GM18868 (cell line): ENCODE measurements at regions not wholly inside any gene's neighbourhood (a gene's known extent, or its start where the extent isn't known, plus 50 kb on each side); places are given as distances from the start of the nearest gene placed in this dataset.
"Not testable (repeated sequence)": the region's sequence is repeated elsewhere in the genome, so short reads cannot be mapped to it uniquely, and the experiment has no call there.

ENCODE experiments used
- ATAC-seq: cut with Tn5 transposase; IDR thresholded peaks from one replicate; pipeline ENCODE4 v1.9.1; 2021; ENCODE audit warnings: mild to moderate bottlenecking, moderate library complexity; ENCODE audit not compliant: unreplicated experiment

DNA sequence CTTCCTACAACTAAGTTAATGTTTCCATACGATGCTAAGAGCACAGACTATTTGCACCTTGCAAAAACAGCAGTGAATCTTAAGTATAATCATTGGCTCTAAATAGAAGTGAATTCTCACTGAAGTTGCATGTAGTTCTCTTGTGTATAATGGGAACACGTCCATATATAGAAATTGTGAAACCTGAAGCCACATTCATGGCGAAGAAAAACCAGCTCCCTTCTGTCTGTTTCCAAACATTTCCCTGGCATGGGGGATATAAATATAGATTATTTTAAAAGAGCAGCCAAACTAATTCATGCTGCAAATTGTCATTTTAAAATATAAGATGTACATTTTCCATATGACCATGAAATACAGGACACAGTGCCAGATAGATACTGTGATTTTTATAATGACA is 71.1 kb downstream of the TRAM1L1 start:
- no peak for ATAC-seq

DNA sequence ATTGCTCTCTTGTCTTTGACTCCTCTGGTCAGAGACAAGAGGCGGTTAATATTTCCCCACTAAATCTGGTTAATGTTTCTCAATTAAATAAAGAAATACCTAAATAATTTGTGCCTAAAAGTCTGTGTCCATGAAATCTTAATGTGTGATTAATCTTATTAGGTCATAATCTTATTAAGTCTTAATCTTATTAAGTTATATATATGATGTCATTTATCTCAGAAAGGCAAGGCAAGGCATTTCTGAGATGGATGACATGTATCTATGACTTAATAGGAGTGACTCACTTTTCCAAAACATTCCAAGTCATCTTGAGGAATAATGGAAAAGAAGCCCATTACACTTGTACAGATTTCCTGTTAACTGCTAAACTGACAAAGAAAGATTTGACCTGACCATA is 74.7 kb downstream of the TRAM1L1 start:
- ATAC-seq, result no peak

DNA sequence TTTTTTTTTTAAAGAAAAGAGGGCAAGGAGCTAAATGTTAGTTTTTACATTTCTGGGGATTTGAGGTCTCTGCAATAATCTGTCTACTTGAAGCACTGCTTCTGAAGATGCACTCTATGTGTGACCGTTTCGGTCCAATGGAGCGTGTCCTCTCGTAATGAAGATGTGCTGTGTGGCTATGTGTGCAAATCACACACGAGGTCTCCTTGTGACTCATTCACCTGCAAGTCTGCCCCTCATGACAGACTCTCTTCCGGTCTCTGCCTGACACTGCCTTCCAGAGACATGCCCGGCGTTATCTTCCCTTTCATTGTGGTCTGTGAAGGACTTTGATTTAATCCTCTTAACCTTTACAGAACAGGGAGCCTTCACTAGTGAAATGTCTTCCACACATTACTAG is 84.3 kb downstream of the TRAM1L1 start:
- ATAC-seq, result peak; percentile 98

DNA sequence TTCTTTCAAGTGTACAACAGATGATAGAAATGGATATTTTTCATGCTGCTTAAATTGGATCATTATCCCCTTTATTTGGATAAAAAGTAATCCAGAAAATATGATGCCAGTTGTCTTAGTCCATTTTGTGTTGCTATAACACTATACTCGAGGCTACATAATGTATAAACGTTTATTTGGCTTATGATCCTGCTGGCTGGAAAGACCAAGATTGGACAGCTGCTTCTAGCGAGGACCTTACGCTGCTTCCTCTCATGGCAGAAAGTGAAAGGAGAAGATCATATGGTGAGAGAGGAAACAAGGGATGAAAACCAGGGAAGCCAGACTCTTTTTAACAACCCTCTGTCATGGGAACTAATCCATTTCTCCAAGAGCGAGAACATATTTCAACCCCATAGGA is 102.7 kb downstream of the TRAM1L1 start:
- ATAC-seq, result no peak

DNA sequence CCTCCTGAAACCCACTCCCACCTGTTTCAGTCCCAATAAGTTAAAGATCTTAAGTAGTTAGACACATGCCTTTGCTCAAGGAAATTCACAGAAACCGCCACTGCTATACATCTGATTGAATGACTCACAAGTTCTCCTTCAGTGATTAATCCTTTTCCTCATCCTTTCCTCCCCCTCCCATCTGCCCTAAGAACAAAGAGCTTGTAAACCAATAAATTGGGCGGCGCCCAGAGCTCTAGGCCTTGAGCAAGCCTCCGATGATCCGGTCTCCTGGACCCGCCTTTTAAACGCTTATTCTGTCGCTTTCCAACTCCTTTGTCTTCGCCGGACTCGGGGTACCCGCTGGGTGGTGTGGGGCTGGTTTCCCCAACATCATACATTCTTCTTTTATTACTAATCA is 104.9 kb downstream of the TRAM1L1 start:
- not testable (repeated sequence) for ATAC-seq

DNA sequence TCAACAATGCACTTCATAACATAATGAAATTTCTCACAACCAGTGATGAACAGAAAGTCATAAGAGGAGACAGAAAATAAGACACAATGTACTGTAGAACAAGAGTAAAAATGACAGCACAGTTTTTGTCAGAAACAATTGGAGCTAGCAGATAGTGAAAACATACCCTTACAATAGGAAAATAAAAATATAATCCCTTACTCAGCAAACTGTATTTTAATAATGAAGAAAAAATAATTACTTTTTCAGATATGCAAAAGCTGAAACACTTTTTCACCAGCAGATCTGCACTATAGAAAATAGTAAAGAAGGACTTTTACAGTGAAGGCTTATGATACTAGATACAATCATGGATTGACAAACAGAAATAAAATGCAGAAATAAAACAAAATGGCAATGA is 126.3 kb downstream of the TRAM1L1 start:
- ATAC-seq, result no peak

DNA sequence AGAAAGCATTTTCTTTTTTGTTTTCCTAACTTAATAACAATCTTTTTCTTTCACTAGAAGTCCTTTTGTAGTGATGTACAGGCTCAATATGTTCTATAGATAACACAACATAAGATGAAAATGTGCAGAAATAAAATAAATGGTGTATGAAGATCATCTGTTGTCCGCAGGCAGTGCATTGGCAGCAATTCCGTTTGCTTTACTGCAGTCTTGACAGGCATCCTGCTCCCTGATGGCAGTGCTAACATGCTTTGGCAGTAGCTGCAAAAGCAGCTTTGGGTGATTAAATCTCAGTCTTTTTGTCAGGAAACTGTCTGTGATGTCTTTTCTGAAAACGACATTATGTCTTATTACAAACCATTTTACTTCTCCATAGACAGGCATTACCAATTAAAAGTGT is 131.4 kb downstream of the TRAM1L1 start:
- no peak for ATAC-seq

DNA sequence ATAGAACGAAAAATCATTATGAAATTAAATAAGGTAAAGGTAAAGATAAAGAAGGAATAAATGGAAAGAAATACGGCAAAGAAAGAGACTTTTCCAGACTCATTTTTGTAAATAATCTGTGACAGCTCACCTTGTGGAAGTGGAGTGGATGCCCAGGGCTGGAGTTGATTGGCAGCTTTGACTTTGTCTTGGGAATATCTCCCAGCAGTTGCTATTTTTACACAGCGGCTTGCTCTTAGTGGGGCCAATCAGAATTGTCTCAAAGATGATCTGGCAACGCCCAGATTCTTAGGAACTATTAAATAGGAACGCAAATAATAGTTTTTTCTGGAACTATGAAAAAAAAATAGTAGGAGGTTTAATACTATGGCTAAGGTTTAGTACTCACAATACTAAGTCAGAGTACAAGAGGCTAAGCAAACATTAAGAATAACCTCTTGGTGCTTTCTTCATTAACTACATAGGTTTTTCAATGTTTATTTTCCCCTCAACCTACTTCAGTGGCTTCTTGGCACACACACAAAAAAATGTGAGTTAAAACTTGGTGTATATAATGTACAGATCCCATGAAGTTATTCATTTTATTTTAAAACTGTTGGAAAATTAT is 132.7 kb downstream of the TRAM1L1 start:
- ATAC-seq, result no peak

DNA sequence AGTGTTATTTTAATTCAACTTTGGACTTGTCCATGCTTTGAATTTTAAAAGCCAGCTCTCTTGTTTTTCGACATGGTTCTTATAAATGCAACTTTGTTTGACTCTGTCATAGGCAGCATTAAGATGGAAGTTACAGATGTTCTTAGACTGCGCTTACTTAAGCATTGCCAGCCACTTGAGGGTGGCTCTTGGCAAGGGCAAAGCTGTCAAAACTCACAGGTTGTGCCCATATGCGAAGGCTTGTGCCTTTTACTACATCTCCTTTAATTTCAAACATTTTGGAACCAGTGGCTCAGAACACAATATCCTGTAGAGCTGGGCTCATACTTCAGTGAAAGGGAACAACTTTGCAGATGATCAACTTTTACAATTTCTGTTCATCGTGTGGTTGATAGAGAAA is 135.5 kb downstream of the TRAM1L1 start:
- no peak for ATAC-seq

DNA sequence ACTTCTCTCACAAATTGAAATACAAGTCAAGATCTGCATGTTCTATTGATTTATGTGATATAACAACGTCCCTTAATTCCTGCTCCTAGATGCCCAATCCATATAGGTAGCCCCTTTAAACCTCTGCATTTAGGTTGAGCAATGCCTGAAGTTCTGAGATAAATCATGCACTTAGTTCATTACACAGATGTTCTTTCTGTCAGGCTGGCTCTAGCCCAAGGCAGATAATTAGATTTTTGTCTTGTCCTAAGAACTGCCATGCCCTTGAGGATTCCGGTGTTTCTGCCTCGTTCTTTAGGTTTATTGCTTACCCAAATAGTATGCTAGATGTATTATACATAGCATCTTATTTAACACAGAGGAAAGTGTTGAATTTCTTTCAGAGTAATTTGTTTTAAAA is 143.1 kb downstream of the TRAM1L1 start:
- ATAC-seq, result no peak

DNA sequence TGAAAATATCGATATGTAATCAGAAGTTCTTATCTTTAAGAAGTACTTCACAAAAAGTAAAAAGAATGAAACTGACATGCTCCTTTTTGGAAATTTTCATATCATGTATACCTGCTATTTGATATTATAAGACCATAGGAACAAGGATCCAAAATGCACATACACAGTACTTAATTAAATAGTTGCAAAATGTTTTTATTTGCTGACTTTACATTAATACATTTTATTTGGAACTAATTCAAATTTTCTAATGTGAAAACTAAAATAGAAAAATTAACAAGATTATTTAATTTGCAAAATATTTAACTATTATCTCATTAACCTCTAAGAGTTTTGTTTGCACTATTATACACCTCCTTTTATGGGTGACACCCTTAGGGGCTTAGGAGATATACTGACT is 155.0 kb downstream of the TRAM1L1 start:
- ATAC-seq, result no peak

DNA sequence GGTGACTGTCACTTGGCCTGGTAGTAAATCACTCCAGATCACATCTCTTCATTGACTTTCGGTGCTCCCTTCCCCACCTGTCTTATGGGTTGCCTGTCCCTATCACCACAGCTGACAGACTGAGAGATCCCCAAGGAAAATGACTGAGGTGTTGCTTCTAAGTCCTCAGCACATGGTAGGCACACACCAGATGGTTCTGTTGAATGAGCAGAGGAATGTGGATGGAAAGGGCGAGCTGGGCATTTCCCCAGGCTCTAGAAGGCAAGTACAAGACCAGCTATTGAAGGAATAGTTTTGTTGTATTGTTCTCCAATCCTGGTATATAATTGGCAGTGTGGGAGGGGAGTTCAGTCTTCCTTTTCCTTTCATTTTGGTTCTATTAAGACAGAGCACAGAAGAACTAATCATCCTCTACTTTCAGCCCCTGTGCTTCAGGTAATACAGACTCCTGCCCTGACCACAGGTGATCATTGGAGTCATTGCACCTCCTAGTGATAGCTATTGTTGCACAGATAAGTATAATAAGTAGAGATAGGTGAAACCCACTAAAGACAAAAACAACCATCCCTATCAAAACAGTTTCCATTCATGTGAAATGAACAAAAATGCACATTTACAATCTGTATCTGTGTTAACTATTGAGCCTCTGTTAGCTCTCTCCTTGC is 158.6 kb downstream of the TRAM1L1 start:
- ATAC-seq, result no peak

DNA sequence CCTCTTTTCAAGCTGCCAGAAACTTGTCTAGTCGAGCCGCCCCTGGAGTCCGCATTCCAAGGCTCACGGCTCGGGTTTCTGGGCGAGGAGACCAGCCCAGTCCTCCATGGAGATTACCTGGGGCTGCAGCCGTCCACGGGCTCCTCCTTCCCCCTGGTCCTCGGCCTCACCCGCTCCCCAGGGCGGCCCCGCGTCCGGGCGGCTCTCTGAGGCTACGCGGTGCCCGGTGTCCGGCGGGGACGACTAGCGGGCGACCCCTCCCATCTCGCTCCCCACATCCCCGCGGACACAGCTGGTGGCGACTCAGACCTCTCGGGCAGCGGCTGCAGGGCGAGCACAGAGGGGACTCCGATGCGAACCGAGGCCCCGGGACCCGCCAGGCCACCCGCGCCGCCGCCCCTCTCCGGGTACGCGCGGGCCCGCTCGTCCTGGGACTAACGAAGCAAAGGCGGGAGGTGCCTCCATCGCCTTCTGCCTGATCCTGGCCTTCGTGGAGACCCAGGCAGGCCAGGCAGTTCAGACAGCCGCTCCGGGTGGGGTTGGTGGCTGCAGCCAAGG is 159.4 kb downstream of the TRAM1L1 start:
- ATAC-seq, result no peak

DNA sequence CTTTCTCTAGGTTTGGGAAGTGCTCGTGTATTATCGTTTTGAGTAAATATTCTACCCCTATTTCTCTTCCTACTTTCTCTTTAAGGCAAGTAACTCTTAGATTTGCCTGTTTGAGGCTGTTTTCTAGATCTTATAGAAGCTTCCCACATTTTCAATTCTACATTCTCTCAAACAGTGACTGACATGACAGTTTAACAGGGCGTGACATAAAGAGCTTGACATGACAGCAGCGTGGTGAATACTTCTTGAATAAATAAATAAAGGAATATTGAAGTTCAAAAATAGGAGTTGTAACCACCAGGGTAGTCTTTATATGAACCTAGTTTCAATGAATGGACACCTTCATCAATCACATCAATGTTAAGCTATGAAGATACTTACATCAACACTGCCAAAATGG is 162.0 kb downstream of the TRAM1L1 start:
- ATAC-seq, result no peak

DNA sequence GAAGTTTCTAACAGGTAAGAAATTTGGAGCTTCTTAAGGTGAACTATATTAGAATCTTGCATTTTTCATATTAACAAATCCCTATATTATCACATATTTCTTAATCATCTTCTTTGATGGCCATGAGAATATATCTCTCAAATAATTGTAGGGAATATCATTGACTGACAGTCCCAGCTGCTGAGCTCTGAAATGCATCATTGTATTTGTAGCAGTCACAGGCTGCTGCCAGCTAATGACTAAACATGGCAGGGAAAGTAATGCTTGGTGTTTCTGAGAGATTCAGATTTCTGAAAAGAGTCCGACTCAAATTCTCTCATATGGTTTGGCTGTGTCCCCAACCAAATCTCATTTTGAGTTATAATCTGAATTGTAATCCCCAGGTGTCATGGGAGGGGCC is 171.9 kb downstream of the TRAM1L1 start:
- no peak for ATAC-seq

DNA sequence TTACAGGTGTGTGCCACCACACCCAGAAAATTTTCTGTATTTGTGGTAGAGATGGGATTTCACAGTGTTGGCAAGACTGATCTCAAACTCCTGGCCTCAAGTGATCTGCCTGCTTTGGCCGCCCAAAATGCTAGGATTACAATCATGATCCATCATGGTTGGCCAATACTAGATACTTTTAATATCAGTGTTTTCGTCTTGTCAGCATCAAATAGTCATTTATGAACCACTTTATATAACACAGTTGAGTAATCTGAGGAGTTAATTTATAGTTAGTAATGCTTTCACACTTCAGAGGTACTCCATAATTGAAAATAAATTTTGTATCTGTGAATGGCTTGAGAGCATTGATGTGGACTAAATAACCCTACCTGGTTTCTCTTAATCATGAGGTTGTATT is 178.6 kb downstream of the TRAM1L1 start:
- no peak for ATAC-seq

DNA sequence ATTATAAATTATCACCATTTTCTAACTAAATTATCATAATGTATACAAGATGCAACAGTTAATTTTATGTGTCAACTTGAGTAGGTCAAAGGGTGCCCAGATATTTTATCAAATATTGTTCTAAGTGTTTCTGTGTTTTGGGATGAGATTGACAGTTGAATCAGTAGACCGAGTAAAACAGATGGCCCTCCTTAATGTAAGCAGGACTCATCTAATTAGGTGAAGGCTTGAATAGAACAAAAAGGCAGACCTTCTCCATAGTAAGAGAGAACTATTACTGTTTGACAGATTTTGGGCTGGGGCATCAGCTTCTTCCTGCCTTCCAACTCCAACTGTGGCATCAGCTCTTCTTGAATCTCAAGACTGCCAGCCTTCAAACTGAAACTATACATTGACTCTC is 185.8 kb downstream of the TRAM1L1 start:
- ATAC-seq, result no peak

DNA sequence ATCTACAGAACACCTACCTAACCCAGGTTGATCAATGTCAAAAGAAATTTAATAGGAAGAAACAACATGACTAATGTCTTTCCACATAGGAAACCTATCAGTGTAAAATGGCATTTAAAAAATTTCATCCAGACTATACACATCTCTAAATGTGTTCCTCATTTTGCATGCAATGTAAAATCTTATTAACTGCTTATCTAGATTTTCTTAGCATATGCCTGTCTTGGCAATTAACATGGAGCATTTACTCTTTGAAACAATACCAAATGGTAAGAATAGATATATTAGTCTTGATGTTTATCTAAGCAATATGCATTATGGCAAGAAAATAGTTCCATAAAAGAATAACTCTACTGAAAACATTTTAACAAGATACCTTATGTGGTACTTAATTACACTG is 199.8 kb downstream of the TRAM1L1 start:
- ATAC-seq, result no peak

DNA sequence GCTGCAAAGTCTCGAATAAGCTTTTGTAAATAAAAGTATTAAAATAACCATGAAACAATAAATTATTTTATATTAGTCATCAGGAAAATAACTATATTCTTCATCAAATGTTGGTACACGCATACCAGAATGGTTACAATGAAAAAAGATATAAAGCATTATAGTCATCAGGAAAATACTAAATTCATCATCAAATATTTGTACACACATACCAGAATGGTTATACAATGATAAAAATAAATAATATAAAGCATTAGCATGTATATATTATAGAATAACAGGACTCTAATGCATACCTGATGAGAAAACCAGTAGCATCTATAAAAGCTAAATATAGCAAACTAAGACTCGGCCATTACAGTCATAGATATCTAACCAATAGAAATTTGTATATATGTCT is 202.9 kb downstream of the TRAM1L1 start:
- no peak for ATAC-seq

DNA sequence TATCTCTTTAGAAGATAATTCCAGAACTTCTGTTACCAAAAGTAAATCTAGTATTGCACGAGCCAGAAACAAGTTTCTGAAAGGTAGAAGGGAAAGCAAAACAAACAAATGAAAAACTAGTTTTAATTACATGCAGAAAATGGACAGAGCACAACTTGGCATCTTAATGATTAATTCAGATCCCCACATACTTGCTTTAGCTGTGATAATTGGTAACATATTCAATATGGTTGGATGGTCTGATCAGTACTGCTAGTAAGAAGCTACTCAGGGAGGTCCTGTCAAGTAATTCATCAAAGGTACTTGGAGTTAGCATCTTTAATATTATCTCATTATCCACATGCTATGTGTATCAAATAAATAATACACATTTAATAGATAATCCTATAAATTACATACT is 204.3 kb downstream of the TRAM1L1 start:
- ATAC-seq, result no peak

DNA sequence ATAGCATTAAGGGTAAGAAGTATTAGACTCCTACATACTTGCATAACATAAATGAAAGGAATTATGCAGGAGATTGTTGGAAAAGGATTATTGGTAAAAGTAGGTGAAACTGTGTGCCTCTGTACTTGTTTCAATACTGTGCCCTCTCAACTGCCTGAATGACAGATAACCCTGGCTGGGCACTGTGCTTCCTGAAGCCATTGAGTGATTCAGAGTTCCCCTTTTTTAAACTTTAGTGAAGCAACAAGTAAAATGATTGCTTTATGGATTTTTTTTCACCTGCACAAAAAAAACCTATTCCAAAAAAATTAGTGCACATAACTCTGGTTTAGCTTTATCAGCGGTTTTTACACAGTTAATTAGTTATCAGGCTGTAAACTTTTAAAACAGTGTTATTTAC is 204.8 kb downstream of the TRAM1L1 start:
- no peak for ATAC-seq

DNA sequence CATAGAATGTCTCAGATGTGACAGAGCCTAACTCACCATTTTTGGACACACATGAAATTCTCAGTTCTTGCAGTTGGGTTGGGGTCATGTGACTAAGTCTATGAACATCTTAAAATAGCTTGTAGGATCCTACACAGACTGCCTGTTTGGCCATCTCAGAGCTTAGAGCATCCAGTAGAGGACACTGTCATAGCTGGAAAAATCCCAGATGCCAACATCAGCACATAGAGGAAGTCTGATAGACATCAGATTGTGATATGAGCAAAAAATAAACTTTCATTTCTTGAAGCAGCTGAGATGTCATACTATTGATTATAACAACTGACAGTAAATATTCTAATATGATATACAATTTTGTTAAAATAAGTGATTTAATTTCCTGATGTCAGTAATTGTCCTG is 207.1 kb downstream of the TRAM1L1 start:
- no peak for ATAC-seq

DNA sequence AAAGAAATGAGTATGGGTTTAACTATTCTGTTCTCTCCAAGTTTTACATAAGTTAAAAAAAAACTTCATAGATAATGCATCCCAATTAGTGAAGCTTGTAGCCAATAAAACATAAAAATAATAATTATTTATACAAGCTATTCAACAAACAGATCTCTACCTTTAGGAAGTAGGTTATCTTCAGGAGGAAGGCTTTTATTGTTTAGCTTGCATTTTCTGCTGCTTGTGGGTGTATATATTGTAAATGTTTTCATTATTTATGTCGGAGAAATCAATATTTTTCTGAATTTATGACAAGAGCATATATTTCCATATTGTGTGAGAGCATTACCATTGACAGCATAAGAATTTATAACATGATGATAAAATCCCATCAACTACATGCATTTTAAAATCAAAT is 208.3 kb downstream of the TRAM1L1 start:
- ATAC-seq, result no peak
